GM19372 (cell line): ENCODE measurements at regions not wholly inside any gene's neighbourhood (a gene's known extent, or its start where the extent isn't known, plus 50 kb on each side); places are given as distances from the start of the nearest gene placed in this dataset.

Source experiments
- ATAC-seq: cut with Tn5 transposase; IDR thresholded peaks from one replicate; pipeline ENCODE4 v1.9.1; 2021; ENCODE audit warnings: mild to moderate bottlenecking, low read depth, moderate library complexity; ENCODE audit not compliant: unreplicated experiment

DNA sequence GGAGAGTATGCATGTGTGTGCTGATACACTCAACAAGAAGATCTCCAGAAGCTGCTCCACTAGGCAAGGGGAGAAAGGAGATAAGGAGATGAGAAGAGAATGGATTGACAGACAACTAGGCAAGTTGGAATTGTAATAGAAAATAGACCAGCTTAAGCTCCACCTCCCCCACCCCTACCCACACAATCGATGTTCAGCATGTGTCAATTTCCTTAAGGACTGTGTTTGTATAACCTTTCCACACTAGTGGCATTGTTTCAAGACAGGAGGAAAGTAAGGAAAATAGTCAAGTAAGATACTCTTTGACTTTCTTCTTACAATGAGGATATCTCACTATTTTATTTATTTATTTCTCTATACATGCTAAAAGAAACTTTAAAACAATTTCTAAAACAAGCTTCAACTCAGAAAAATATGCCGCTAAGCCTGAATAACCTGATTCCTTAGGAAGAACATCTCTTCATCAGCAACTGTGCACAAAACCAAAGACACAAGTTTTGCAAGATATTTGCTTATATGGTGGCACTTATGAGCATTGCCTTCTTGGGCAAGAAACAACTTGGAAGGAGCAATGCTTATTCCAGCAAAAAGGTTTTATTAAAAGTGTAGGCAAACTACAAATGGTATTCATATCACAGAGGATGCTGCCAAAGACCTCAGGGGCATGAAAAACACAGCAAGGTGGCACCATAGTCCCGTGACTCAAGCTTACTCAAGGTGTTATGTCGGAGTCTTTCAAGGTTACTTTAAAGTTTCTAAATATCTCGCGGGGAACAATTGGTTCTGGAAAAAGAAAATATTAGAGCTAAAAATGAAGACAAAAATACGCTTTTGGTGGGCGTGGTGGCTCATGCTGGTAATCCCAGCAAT is 249.1 kb downstream of the COL12A1 start:
- ATAC-seq, result no peak

DNA sequence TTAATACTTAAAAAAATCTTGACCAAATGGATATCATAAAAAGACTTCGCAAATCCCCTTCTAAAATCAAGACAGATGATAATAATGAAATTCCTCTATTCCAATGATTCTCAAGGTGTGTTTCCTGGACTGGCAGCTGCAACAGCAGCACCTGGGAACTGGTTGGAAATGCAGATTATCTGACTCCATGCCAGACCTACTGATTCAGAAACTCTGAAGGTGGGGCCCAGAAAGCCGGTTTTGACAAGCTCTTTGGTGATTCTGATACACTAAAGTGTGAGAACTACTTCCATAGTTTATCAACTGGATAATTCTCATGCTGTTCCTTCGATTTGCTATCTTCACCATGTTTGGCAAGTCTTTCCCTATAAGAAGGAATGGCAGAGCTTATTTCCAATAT is 252.1 kb downstream of the COL12A1 start:
- no peak for ATAC-seq

DNA sequence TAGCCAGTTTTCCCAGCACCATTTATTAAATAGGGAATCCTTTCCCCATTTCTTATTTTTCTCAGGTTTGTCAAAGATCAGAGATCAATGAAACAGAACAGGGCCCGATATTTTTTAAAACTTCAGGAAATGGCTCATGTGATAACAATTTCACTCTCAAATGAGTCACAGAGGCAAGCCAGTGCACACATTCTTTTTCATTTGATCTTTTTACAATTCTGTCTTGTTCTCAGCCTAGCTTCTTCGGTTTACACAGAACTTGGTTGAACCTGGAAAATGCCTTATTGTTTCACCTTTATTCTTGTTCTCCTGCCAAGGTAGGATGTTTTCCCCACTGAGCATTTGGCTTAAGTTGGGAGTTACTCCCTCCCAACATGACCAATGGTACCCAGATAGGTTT is 258.9 kb downstream of the COL12A1 start:
- ATAC-seq, result no peak

DNA sequence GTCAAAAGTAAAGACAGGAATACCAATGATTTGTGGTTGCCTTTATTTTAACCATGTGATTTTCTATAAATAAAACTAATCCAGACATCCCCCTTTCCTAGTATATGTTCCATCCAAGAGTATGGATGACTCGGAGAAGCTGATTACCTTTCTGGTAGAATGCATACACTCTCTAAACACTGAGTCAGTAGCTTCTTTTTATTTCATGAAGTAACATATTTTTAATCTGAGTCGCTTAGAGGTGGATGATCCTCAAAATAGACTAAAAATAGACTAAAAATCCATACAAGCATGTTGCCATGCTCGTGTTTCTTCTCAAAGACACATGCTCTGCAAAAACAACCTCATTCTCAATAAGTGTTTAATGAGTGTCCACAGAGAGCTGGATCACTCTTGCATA is 263.7 kb downstream of the COL12A1 start:
- no peak for ATAC-seq

DNA sequence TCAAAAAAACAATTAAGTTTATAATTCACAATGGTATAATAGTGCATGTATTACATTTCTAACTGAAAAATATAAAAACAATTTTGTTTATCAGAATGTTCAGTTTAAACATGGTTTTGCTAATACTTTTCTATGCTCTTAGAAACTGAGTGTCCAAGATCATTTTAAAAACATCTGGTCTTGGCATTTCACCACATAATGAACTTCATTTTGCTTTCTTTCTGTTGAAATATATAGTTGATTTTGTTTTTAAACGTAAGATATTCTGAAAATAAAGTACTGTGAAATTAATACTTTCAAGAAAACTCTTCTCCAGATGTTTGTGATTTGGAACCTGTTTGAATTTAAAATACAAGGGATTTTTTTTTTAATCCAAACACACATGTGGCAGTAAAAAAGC is 264.4 kb downstream of the COL12A1 start:
- no peak for ATAC-seq

DNA sequence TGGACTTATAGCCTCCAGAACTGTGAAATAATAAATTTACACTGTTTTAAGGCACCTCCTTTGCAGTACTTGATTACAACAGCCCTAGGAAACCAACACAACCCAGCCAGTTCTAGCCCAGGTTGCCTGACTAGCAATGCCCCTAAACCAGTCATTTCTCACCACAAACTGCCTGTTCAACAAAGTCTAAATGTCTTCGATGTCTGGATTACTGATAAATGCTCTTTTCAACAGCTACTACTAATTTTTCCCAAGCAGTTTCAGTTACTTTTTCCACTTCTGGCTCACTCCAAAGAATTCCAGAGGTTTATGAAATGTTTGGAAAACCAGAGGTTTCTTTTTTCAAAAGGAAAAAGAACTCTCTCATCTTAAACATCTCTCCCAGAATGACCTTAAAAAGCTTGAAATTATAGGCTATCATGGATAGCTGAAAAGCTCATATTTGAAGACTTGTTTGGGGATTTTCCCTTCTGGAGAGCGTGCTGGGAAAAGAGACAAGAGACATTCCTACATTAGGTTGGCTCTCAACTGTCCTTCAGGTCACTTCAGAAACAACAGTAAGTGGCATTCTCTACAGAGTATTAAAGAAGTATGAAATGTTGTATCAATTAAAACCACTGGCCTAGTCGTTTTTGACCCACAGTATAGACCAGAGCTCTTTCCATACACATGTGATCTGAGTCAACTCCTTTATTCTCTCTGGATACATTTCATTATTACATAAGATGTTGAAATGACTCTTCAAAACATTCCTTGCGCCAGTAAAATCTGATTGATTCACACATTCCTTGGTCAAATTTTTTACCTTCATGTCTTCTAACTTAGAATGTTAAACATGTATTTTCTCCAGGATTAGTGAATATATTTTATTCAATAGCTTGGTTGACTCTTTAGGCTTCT is 265.9 kb downstream of the COL12A1 start:
- no peak for ATAC-seq

DNA sequence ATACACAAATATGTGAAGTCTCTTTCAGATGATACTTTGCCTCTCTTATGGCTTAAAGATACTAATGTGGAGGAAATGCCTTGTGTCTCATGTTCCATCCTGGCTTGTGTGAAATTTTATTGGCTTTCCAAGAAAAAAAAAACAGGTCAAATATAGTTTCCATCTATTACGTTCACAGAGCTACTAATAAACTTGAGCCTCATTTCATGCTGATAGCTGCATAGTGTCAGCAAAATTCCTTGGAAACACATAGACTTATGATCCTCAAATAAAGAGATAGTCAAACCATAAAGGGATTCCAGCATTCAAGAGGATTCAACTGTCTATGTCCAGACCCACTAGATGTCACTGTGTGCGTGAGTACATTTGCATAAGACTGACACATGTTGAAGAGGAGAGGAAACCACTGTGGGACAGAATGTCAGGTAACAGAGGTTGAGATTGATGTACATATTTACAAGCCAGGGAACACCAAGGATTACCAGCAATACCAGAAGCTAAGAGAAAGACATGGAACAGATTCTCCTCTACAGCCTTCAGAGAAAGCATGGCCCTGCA is 266.6 kb downstream of the COL12A1 start:
- ATAC-seq, result no peak

DNA sequence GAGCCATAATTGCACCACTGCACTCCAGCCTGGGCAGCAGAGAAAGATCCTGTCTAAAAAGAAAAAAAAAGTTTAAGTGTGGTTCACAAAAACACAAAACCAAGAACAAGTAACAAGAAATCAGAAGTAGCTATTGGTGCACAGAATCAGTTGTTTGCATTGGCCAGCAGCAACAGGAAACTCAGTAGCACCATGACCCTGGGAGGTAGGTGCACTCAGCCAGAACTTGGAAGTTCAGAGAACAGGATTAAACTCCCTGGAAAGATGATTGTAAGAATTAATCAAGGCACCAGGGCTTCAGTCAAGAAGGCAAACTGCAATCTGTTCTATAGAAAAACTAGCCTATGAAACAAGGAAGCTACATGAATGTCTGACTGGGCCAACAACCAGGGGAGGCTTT is 267.9 kb downstream of the COL12A1 start:
- no peak for ATAC-seq

DNA sequence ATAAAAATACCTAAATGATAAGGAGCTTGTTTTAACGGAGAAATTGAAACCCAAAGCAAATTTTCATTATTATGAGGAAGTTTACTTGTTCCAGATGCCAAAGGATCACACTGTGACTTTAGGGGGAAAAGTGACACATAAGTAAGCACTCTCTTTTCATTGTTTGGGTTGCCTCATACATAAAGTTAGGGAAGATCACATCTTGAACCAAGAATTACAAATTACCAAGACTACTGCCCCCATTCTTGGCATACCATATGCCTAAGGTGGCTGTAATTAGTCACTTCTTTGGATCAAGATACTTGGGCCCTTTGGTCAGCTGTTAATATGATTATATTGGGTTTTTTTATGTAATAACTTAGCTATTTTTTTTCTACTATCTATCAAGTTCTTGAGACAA is 269.0 kb downstream of the COL12A1 start:
- ATAC-seq, result no peak

DNA sequence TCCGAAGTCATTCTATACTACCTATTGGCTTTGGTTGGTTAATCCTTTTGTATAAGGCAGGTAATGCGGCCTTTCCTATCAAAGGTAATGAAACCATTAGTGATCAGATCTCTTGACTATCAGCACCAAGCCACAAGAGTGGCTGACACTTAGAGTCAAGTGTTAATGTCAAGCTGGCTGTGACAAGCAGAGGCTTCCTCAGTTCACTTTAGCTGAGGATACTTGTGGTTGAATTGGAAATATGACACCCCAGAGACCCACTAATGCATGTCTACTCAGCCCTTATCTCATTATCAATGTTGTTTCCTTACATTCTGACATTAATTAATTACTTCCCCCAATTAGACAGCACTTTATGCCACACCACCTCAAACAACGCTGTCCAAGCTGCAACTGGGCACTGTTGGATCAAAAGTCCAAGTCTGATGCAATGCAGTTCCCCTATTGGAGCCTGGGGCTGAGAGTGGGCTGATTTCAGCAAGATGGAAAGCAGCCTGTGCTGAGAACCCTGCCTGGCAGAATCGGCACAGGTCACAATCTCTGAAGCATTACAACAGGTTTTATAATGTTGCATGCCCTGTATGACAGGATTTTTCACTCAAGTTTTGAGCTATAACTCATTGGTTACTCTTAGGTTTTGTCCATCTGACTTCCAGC is 273.5 kb downstream of the COL12A1 start:
- no peak for ATAC-seq

DNA sequence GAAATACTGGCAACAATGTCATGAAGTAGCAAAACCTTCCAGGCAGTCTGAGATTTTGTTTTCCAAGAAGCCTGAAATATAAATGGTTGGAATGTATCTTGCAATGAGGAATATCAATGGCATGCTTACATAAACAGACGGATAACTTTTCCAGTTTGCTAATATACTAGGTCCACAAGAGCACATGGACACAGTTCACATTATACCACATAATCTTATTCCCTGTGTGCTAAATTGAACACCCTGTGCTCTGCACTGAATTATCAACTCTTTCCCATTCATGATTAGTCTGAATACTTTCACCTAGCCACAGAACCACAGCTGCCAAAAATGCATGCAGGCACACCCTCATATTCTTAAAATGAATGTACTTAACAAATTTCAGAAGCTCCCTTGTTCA is 274.3 kb downstream of the COL12A1 start:
- no peak for ATAC-seq

DNA sequence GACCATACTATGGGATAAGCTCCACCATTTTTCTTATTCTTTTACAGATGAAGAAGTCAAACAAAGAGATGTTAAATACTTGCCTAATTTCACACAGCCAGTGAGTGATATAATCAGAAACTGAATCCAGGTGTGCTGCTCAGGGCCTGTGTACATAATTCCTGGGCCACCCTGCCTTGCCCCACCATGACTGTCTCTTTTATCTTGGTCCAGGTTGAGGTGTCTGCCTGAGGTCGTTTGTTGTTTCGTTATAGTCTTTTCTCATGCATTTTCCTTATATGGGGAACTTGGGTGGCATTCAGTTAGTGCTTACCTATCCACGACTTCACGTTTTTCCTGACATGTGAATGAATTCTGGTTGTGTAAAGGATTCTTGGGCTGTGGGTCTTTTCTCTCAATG is 277.6 kb downstream of the COL12A1 start:
- no peak for ATAC-seq

DNA sequence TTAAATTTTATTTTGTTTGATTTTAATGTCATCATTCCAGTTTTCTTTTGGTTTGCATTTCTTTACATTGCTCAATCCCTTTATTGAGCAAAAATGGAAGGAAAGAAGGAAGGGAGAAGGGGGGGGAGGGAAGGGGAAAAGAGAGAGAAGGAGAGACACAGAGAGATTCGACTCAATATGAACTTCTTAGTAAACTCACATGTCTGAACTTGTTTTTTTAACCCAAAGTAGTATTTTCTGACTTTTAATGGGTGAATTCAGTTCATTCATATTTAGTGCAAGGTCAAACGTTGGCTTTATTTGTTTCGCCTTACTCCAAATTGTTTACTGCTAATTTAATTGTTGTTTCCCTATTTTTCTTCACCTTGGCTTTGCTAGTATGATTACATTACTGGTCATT is 278.6 kb downstream of the COL12A1 start:
- no peak for ATAC-seq

DNA sequence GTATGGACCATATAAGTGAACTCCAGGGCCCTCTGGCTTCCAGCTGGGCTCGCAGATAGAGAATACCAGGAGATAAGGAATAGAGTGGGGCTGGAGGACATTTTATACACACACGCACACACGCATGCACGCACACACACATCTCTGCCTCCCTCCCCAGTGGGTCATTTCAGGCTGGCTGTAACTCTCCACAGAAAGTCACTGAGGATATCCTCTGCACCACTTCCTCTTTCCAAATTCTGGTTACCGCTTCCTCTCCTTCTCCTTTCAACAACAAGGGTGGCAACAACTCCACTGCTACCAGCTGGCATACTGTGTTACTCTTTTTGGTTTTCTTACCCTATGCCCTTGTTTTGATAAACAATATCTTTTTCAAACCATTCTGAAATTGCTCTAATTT is 280.2 kb downstream of the COL12A1 start:
- ATAC-seq, result peak; percentile 64

DNA sequence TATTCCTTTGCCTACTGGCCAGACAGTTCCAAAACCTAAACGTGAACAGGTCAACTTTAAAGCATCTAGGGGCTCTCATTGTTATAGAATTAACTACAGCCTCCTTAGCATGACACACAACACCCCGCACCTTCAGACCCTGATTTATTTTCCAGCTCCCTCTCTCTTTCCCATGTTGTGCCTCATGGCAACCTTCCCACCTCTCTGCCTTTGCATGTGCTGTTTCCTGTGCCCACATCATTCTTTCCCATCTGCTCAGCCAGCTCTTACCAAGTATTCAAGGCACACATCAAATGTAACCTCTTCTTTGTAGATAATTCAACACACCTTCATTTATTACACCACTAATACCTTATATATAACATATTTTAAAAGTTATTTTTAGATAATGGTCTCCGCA is 291.0 kb downstream of the COL12A1 start:
- ATAC-seq, result no peak

DNA sequence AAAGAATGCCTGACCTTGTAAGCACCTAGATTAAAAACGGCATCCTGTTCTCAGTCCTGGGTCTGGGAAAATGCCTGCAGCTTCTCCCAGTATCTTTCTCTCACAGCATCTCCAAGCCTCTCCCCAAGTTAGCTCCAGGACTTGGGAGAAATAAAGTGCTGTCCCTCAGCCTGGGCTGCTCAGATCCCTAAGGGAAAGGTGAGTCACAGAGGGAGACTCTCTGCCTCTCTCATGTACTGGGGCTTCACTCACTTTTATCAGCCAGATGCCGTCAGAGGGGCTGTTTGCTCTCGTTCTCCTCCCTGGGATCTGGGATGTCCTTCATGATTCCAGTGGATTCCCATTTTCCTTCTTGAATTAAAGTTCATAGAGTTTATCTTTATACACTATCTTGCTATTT is 293.6 kb downstream of the COL12A1 start:
- no peak for ATAC-seq

DNA sequence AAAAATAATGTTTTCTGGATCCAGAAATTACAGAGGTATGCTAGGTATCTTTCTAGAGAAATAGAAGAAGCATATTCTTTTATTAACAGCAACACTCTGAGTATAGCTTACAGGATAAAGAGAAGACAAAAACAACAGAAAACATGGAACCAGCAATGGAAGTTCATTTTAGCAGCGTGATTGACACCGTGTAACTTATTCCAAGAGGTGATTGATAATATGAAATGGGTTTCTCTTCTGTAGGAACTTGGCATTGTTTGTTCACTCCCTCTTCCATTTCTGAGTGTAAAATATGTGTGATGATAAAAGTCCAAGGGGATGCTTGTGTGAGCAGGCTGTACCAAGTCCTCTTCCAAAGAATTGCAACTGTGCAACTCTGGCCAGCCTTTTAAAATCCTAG is 303.0 kb downstream of the COL12A1 start:
- no peak for ATAC-seq

DNA sequence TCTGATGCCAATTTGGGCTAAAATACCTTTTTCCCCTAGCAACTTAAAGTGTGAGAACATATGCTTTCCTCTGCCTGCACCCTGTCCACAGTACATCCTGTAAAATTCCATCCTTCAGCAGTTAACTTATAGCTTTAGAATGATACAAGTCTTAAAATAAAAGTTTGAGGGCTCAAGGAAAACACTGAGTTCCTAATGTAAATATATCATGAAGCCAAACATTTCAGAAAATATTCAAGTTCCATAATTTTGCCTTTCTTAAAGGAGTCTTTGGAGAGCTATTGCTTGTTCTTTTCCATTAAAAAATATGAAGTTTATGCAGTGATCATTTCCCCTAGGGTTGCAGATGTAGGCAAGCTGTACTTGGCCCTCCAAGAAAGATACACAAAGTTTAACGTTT is 303.8 kb downstream of the COL12A1 start:
- ATAC-seq, result no peak

DNA sequence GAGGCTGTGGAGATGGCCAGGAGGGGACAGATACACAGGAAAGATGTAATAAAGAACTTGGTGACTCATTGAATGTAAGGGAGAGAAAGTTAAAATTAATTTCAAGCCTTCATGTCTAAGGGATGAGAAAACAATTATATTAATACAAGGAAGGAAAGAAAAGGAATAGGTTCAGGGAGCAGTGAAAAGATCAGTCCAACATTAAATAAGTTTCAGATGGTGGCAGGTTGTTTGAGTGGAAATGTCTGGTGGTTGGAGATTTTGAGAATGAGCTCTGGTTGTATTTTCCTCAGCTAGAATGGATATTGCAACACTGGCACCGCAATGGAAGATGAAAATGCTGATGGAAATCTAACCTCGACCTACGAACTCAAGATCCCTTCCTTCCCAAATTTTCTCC is 304.3 kb downstream of the COL12A1 start:
- no peak for ATAC-seq

DNA sequence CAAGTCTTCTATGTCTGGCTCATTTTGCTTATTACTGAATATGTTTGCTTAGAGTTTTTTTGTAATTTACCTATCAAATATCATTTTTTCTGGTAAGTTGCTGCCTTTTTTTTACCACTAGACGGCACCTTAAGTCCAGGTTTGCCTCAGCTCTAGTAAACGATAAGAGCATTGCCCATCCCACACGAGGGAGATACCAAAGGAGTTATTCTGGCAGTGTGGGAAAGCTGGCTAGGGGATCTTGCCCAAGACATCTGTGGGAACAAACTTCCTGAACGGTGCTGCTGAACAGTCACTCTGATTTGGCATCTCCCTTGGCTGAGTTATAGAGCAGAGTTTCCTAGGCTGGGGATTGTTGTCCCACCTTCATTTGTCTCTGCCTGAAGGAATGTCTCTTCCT is 306.4 kb downstream of the COL12A1 start:
- no peak for ATAC-seq

DNA sequence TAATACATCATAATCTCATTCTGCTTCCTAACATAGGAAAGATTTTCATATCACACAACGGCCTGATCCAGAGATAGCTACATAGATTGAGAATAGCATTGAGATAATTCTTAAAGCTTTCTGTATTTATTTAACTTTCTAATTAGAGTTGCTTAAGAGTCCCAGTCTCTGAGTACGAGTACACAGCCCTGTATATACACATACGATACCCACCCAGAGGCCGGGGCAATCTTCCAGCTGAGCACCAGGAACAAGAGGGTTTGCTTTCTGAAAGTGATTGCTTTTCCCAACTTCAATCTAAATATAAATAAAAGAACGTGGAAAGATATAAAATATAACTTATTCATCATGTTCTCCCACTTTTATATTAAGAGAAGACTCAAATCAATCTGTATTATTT is 313.8 kb downstream of the COL12A1 start:
- no peak for ATAC-seq
